Right forelimb (tissue), 1 donor: ENCODE measurements at regions not wholly inside any gene's neighbourhood (a gene's known extent, or its start where the extent isn't known, plus 50 kb on each side); places are given as distances from the start of the nearest gene placed in this dataset.

Source experiments
- DNase-seq: peaks from one replicate; pipeline ENCODE4 v3.0.0-alpha.2; 2018

DNA sequence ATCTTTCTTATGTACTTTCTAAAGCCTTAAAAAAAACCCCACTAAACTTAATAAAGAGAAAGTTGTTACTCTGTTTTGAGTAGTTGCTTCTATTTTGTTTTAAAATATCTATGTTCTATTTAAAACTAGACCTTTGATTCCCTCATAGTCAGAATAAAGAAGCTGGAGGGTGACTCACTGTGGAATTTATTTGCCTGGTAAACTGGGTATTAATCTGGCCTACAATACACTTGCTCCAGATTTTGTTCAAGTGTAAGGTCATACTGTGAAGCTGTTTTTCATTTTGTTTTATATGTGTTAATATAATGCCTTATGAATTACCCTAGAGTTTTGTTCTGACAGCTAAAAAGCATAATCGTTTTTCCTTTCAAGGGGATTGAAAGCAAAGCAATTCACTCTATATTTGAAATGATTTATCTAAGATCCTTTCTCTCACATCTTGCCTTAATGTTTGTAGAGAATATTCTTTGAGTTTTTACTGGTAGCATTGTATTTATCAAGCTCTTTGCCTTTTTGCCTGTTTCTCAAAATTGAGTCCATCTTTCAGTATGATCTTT, 277.4 kb upstream of the PITX2 start:
- DNase-seq, result no peak

DNA sequence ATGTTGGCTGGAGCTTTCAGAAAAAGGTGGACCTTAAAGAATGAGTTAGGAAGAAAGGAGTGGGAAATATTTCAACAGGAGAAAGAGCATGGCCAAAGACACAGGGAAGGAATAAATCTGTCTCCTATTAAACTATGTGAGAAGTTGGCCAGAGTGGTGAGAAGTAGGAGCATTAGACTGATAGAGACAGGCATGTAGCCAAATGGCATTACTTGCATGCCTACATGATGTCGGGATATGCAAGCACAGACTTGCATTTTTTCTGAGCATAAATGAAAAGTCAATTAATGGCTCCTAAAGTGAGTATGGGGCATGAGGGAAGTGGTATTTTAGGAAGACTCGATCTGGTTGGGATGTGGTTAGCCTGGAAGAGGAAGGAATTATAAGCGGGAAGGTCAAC, 279.6 kb upstream of the PITX2 start:
- DNase-seq, result no peak

DNA sequence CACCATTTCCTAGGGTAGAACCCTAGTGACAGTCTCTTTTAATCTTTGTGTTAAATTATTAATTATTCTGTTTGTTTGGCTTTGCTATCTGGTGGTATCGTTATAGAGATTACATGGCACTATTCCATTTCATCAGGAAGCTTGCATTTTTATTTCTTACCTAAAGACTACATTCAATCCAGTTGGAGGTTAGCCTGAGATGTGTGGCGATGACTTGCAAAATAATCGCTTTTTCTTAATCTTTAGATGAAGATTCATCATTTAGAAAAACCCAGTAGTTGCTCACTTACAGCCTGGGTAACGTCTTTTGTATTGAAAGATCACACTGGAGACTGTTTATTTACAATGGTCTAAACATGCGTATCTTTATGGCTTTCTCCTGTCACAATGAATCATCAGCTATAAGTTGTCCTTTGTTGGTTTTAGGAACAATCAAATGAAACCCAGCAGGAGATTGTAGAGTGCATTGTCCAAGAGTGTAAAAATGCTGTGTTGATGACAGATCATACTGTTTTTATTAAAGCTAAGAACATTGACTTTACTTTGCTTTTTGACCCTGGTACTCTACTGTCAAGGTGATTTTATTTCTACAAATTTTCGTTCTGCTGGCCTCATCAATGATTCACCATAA, 281.7 kb upstream of the PITX2 start:
- DNase-seq, result no peak

DNA sequence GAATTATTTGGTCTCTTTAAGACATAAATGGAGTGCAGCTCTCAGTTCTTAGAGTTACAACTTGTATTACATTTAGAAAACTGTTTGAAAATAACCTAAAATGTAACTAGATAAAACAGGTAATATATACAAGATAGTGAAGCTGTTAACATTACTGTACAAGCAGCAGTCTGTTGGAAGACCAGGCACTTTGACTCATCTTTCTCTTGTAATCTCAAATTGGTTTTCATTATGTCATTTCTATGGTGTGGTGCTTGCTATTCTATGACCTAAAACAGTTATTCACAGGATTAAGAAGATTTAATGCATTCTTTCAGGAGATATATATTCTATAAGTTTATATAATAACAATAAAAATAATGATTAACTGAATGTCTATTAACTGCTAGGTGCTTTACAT, 282.5 kb upstream of the PITX2 start:
- no peak for DNase-seq

DNA sequence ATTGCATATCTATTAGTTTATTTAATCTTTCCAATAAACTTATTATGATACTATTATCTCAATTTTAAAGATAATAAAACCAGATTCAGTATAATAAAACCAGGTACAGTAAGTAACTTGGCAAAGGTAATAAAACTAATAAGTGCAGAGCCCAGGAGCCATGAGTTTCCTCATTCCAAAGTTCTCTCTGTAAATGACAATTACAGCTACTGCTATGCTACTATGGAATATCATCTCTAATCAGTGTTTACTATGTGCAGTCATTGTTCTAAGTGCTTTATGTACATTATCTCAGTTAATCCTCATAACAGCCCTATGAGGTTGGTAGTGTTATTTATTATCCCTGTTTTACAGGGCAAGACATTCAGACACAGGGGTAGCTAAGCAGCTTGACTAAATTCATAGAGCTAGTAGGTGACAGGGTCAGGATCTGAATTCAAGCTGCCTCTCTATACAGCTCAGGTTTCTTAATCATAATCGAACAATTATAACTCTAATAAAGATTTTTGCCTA, 285.0 kb upstream of the PITX2 start:
- DNase-seq, result no peak

DNA sequence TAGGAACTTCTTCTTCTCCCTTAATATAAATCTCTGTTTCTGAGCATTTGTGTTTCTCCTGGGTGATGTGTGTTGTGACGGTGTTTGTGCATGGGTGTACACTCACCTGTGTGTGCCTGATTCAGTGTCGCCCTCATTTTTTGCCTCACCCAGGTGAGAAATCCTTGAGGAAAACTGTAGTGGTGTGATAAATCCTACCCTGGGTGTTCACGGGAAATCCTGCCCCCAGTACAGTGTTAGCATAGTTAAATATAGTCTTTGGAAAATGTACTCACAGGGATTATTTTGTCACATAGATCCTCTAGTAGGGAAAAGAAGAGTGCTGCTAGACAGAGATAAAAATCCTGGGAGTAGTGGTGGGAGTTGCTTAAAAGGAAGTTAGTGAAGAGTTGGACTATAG, 291.9 kb upstream of the PITX2 start:
- no peak for DNase-seq

DNA sequence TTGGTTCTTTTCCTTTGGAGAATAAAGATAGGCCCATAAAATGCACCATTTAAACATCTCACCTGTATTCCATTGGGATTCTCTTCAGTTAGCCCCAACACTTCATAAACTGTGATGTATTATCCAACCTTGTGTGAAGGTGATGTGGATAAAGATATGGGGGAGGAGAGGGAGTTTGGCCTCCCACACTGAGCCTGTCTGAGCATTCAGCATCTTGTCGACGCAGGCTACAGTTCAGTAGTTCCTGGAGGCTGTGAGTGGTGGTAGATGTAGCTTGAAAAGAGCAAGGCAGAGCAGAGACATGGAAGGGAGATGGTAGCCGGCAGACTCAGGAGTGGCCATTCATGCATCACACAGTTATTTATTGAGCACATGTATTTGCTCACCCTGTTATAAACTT, 292.4 kb upstream of the PITX2 start:
- no peak for DNase-seq

DNA sequence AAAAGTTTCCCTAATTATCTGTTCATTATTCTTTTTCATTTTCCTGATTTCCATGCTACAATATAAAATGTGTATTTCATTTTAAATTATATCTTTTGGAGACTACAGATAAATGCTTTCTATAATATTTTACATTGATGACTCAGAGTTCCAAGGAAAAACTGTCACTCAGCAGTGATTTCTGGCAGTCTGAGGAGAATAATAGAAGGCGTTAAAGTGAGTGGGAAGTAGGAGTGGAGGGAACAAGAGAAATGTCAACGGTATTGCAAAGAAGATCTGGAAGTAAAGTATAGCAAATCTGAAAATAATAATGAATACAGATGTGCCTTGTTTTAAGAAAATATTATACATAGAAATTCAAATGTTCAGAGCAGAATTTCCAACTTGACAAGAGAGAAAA, 293.6 kb upstream of the PITX2 start:
- no peak for DNase-seq

DNA sequence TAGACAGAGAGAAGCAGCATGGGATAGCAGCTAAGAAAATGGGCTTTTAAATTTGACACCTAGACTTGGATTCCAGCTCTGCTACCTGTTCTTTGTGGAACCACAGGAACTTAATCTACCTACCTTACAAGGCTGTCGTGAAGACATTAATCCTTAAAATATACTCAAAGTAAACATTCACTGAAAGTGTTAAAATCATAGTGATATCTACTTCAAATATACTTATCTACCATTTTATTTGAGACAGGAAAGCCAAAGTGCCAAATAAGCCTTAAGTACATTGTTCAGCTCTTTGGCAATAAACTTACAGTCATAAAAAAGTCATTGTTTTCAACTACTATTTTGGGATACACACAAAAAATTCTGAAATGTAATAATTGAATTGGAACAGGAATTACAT, 295.0 kb upstream of the PITX2 start:
- no peak for DNase-seq

DNA sequence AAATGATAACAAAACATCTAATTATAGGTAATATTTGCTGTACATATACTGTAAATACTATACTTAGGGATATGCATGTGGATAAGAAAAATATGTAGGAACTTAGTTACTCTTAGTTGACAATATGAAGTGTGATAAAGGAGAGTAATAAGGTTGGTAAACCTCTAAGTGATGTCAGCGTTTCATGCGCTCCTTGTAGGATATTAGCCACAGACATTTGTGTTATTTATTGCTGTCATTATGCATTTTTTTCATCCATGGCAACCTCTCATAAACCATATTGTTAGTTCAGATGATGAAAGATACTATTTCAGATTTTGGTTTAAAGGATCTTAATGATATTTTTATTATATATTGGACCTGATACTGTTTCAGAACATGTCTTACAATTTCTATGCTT, 298.1 kb upstream of the PITX2 start:
- no peak for DNase-seq

DNA sequence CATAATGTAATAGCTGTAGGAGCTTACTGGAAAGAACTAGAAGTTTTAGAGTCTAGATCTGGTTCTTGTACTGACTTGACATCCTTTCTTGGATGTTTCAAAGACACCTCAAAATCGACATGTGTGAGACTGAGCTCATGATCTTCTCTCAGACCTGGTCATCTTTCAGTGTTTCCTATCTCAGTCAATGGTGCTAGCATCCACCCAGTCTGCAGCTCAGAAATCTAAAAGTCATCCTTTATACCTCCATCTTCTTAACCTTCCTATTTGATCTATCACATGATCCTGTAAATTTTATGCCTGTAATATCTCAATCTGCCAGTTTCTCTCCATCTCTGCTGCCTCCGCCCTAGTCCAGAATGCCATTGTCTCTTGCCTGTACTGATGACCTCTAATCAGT, 301.9 kb upstream of the PITX2 start:
- no peak for DNase-seq

DNA sequence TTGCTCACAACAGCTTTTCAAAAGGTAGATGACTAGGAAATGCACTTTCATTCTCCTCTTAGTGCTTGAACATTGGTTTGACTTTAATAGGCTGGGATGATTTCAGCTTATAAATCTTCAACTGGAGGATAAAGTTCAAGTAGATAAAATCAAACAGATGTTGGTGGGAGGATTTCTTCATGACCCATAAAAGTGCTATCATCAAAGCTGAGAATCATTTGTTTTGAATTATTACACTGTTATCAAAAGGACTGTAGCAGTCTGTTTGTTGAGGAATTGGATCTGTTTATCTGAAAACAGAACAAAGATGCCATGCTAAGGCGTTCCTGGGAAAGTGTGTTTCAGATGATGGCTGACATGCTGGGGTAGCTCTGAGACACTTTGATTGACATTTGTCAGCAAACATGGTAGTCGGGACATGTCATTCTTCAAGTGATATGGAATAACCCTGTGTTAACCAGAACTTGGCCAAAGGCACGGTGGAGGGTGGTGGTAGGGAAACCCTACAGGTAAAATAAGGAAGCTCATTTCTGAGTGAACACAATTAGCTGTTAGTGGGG, 304.0 kb upstream of the PITX2 start:
- no peak for DNase-seq

DNA sequence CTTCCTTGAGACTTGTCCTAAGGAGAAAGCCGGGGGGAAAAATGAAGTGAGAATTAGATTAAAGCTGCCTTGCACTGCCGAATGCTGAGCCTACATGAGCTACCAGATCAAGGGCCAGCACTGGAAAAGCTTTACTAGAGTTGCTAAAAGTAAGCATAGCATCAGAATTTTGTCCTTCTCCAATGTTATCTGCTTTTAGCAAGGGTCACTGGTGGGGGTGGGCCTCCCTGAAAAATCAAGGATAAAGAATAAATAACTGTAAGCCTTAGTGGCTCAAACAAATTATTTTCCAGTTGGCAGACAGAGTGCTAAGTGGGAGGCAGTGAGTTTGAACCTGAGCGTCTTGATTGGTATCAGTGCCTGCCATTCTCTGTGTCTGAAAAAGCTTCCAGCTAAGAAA, 310.5 kb upstream of the PITX2 start:
- DNase-seq, result no peak

DNA sequence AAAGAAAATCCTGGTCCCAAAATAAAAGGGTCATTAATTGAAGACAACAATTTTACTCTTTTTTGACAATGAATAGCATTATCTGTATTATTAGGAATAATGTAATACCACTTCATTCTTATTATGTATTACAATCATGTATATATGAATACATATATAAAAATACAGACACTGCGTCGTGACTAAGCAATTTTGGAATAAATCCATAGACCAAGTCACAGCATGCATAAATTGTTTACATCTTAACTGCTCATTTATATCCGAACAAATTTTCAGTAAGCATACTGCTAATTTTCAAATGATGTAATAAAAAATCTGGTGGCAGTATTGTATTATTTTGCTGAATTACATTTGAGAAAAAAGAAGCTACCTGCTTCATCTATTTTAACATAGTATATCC, 321.6 kb upstream of the PITX2 start:
- no peak for DNase-seq

DNA sequence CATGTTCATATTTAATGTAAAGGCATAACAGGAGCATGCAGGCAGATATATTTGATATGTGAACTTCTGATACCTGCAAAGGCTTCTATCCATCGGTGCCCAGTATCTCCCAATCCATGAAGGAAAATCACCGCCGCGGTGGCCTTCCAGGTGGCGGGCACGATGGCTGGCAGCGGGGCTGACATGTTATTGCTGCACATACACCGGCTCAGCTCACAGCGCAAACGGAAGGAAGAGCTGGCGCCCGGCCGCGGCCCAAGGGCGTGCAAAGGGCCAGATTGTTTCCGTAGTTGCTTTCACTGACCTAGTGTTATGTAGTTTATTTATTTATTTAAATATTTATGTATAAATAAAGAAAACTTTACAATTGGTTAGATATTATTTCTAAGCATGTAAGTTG, 322.7 kb upstream of the PITX2 start:
- no peak for DNase-seq

DNA sequence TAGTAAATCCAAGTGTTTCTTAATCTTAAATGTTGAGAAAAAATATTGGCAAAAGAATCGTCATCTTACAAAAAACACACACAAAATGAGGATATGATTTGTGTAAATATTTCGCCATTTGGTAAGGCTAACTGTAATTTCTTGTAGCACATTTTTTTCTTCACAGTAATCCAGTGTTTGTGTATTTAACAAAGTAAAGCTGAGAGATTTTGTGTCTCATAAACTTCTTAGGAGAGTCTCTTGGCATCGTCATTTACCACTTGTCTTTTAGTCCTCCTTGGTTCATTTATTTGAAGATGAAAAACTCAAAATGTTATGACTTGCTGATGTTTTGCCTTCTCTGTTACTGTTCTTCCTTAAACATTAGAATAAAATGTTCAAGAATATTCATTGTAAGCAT, 326.7 kb upstream of the PITX2 start:
- no peak for DNase-seq

DNA sequence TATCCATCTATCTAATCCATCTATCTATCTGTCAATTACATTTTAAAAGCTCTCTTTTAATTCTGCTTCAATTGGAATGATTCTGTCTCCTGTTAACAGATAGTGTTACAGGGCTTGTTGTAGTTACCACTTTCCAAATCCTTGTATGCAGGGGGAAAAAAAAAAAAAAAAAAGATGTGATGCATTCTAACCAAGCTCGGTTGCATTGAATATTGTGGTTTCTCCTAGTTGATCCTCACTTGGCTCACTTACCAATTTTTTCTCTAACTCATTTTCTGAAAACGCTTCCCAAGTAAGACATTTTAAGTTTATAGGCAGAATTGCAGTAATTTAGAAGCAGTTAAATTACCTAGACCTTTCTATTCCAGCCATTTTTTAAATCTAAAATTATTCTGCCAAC, 327.9 kb upstream of the PITX2 start:
- DNase-seq, result no peak

DNA sequence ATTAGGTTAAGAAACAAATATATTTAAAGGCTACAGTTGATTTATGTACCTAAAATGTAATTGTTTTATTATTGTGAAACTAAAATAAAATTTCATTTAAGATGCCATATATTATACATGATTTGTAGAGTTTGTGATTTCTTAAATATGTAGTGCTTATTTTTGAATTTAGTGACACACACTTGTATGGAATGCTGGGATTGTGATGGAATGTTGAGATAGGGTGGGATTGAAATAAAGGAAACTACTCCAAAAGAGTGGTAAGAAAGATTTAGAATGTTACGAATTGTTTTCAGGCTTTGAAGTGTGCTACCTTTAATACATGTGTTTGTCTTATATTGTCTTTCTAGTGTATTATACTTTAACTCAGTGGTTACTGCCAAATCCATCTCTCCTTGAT, 330.3 kb upstream of the PITX2 start:
- no peak for DNase-seq

DNA sequence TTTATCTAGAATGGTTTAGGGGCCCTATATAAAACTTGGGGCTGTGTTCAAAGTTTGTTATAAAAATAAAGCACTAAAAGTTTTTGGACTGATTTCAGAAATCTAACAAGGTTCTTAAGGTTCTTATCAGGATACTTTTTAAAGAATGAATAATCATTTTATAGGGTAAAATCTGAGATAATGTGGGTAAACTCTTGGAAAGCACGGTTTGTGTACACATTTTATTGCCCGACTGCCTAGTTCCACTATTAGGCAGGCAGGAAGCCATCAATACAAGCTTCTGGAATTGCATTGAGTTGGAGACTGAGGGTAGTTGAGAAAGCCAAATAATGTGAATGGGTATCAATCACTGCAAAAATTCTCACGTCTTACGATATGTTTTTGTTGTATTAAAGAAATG, 331.0 kb upstream of the PITX2 start:
- DNase-seq, result no peak

DNA sequence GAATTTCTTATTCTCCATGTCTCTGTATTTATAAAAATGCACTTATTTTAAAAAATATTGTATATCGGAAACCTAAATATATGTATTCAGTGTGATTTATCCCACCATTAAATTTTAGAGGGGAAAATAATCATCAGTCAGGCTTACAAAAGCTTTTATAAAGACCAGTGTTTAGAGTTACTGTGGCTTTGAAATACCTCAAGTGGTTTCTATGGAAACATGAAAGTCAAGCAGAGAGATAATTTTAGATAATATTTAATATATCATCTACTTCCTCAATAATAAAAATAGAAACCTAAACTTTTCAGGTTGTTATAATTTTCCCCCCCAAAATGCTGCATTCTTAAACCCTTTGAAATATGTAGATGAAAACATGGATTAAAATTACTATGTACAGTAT, 332.9 kb upstream of the PITX2 start:
- no peak for DNase-seq

DNA sequence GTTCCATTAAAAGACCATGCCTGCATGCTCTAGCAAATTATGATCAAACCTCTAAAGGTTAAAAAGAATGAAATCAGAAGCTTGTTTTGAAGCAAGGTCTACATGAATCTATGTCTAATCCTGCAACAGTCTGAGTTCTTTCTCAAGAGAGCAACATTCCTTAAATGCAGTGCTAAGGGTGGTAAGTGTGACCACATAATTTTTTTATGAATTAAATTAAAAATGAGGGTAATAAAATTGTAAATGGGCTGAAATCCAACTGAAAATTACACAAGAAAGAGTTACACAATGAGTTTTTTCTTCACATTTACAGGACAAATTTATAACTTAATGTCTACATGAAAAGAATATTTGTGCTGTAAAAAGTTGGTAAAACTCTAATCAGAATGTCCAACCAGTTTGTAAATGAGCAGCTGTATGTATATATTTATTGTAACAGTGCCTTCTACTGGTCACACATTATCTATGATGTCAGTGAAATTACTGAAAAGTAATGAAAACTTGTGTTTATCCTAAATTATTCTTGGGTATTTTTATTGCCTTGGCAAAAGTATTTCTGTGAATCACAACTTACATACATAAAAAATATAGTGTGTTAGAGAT, 336.3 kb upstream of the PITX2 start:
- DNase-seq, result no peak

DNA sequence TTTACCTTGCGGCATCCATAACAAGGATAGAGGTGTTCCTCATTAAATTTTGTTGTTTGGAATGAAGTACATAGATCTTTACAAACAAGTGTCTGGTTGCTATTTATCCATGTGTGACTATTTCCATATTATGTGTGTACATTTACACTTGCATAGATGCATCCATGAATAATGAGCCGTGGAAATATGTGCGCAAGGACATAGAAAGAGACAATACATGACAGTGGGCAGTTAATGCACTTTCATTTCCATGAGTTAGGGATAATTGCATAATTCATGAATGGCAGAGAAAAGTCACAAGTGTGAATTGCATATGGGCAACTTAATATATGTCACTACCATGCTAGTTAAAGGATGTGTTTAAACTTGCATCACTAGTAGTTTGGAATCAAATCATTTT, 338.2 kb upstream of the PITX2 start:
- DNase-seq, result no peak

DNA sequence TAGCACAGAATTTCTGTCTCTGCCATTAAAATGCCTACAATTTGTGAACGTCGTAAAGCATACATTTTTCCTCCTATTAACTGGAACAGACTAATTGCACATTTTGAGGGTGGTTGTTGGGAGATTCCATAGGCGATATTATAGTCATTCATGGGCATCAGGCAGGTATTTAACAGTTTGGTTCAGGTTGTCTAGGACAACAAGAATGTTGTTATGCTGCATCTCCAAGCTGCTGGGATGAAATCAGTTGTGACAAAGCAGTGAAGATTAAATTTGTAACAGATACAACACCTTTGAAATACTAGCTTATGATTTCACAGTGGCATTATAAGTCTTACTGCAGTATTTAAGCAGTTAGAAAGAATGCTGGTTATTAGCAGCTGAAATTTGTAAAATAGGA, 339.7 kb upstream of the PITX2 start:
- DNase-seq, result no peak

DNA sequence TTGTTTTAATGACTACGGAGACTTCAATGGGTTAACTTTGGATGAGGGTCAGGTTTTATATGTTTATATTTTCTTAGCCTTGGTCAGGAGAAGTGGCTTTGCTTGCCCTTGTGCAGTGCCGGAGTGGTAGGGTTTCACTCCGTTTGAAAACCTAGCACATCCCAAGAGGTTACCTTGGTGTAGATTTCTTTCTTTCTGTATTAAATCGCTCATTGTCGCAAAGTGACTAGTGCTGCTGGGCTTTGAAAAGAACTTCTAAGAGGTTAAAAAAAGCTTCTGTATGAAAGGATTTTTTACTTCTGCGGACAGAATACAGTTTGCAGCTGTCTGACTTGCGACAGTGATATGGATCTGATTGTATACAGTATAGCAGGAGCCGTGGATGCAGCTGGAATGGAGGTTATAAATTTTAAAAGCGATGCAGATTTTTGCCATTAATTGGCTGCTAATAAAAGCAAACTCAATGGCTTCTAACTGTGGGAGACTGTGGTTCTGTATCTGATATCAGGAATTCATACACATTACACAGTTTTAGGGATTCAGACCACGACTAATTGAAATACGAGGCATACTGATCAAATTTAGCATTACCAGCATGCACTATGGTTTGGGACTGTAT, 340.9 kb upstream of the PITX2 start:
- no peak for DNase-seq
